HCT116 (cell line): ENCODE measurements at regions not wholly inside any gene's neighbourhood (a gene's known extent, or its start where the extent isn't known, plus 50 kb on each side); places are given as distances from the start of the nearest gene placed in this dataset.

Source experiments
- ATAC-seq: fragments of 200-7000 bp; cut with Tn5 transposase; 2 replicates; pipeline ENCODE4 v1.9.1; 2020; ENCODE audit warnings: mild to moderate bottlenecking, moderate library complexity
- BruUV-seq: library from RNA; stranded (reverse); fragments of 400-500 nt; replicated peaks from 2 replicates; lab custom pipeline; 2021; lab: Mats Ljungman, UMichigan
- CTCF ChIA-PET: fragments of 300-600 bp; sonication (Branson Sonifier 250); formaldehyde crosslinking; loops from one replicate; lab custom pipeline; 2021; ENCODE audit warnings: antibody characterized with exemption; lab: Charles Lee
- POLR2A ChIA-PET: fragments of 300-600, 350-600 bp; sonication (Branson Sonifier 250); formaldehyde crosslinking; loops from one replicate; lab custom pipeline; 2021; ENCODE audit warnings: antibody characterized with exemption; lab: Charles Lee
- RAD21 ChIA-PET, 2 experiments: fragments of 300-600 bp; sonication (Branson Sonifier 250); formaldehyde crosslinking; loops; one replicate each; lab custom pipeline; 2023; ENCODE audit warnings: low total read pairs in 2 of 2; ENCODE audit not compliant: uncharacterized antibody in 2 of 2, unreplicated experiment in 2 of 2, low non-redundant PET in 1 of 2; lab: Charles Lee
- DNase-seq: peaks from one replicate; pipeline ENCODE4 v3.0.0-alpha.2; 2010; ENCODE audit warnings: low read depth, low spot score
- H2AFZ ChIP-seq: fragments of 200-600 bp; shearing (Covaris generic), sonication (generic); 2 replicates; pipeline ENCODE4 v1.6.1; 2017; ENCODE audit warnings: low read depth, mixed run types, mixed read lengths, antibody characterized with exemption, low read length; ENCODE audit not compliant: poor library complexity, severe bottlenecking
- H3K27ac ChIP-seq: 2 replicates; pipeline ENCODE4 v1.5.1; 2012; ENCODE audit warnings: low read depth, low read length
- H3K27me3 ChIP-seq: fragments of 200-600 bp; sonication (generic); 2 replicates; pipeline ENCODE4 v1.6.1; 2016; ENCODE audit warnings: mixed run types, low read length, mixed read lengths; ENCODE audit not compliant: insufficient read depth
- H3K36me3 ChIP-seq, 2 experiments: fragments of 200-500 bp in 1 of 2; fragments of 200-600 bp in 1 of 2; sonication (Bioruptor generic) in 1 of 2; sonication (generic) in 1 of 2; 2 replicates each; pipeline versions ENCODE4 v1.5.1 to v1.6.1; 2014 to 2016; ENCODE audit warnings: low read length in 2 of 2, inconsistent platforms in 1 of 2, mixed read lengths in 1 of 2, mixed run types in 1 of 2; ENCODE audit not compliant: insufficient read depth in 2 of 2, control insufficient read depth in 1 of 2
- H3K4me1 ChIP-seq, 2 experiments: fragments of 200-600 bp in 1 of 2; sonication (generic) in 1 of 2; 2 replicates each; pipeline versions ENCODE4 v1.5.1 to v1.6.1; 2012 to 2017; ENCODE audit warnings: low read length in 2 of 2, inconsistent platforms in 1 of 2, mild to moderate bottlenecking in 1 of 2, mixed read lengths in 1 of 2, mixed run types in 1 of 2, moderate library complexity in 1 of 2; ENCODE audit not compliant: insufficient read depth in 2 of 2, control insufficient read depth in 1 of 2
- H3K4me2 ChIP-seq: fragments of 200-600 bp; sonication (generic); 2 replicates; pipeline ENCODE4 v1.6.1; 2017; ENCODE audit warnings: mixed run types, low read length, mixed read lengths
- H3K4me3 ChIP-seq, 2 experiments: fragments of 200-600 bp in 1 of 2; sonication (generic) in 1 of 2; replicated peaks in 1 of 2; 2 replicates each; pipeline ENCODE4 v1.5.1; 2011 to 2016; ENCODE audit warnings: low read length in 2 of 2, control low read depth in 1 of 2, low read depth in 1 of 2, mild to moderate bottlenecking in 1 of 2, mixed read lengths in 1 of 2, mixed run types in 1 of 2
- H3K79me2 ChIP-seq: fragments of 200-600 bp; sonication (generic); 2 replicates; pipeline ENCODE4 v1.6.1; 2017; ENCODE audit warnings: mild to moderate bottlenecking, mixed run types, low read length, moderate library complexity, mixed read lengths; ENCODE audit not compliant: insufficient read depth
- H3K9ac ChIP-seq: fragments of 200-600 bp; sonication (generic); 2 replicates; pipeline ENCODE4 v1.6.1; 2016; ENCODE audit warnings: low read length, mixed read lengths
- H3K9me2 ChIP-seq: fragments of 200-600 bp; sonication (generic), shearing (Covaris generic); 2 replicates; pipeline ENCODE4 v1.6.1; 2017; ENCODE audit warnings: mixed run types, mild to moderate bottlenecking, moderate library complexity; ENCODE audit not compliant: insufficient read depth
- H3K9me3 ChIP-seq, 2 experiments: fragments of 200-500 bp in 1 of 2; fragments of 200-600 bp in 1 of 2; sonication (Bioruptor generic) in 1 of 2; sonication (generic) in 1 of 2; 2 replicates each; pipeline ENCODE4 v1.6.1; 2014 to 2017; ENCODE audit warnings: low read length in 2 of 2, mixed read lengths in 2 of 2, inconsistent platforms in 1 of 2, low read depth in 1 of 2, mild to moderate bottlenecking in 1 of 2, mixed run types in 1 of 2, moderate library complexity in 1 of 2; ENCODE audit not compliant: control insufficient read depth in 1 of 2, insufficient read depth in 1 of 2
- H4K20me1 ChIP-seq: fragments of 200-600 bp; sonication (generic), shearing (Covaris generic); 2 replicates; pipeline ENCODE4 v1.6.1; 2017; ENCODE audit warnings: mixed run types, mild to moderate bottlenecking, moderate library complexity; ENCODE audit not compliant: insufficient read depth
- ATF3 ChIP-seq: IDR thresholded peaks from 2 replicates; pipeline ENCODE4 v1.6.1; 2012
- CBX3 ChIP-seq: IDR thresholded peaks from 2 replicates; pipeline ENCODE4 v1.6.1; 2012; ENCODE audit warnings: low read depth
- SRF ChIP-seq: IDR thresholded peaks from 2 replicates; pipeline ENCODE4 v1.6.1; 2012; ENCODE audit warnings: low read depth
- ZNF274 ChIP-seq: fragments of 200-500 bp; sonication (Bioruptor generic); IDR thresholded peaks from 2 replicates; pipeline ENCODE4 v1.6.1; 2014; ENCODE audit warnings: mild to moderate bottlenecking, low read depth, low read length, inconsistent platforms
- intact Hi-C: fragments of 100-400 bp; cut with micrococcal nuclease; formaldehyde crosslinking; loops from 2 replicates; pipeline ENCODE4 v1.10.0; 2022

- CTCF ChIA-PET: no interaction called here
- Histone ChIP-seq H3K79me2 (no peaks in the 10 kb centered on the region), H3K4me3 (no peak overlapping the region), H3K9me3 (no peaks in the 10 kb centered on the region), H3K4me1 (no peaks in the 10 kb centered on the region), H3K4me2 (no peak overlapping the region), H2AFZ (no peak overlapping the region), H3K9me2 (no peaks in the 10 kb centered on the region), H3K27me3 (0 out of 2 replicates have a peak, but pooled peaks cover 6% of the 10 kb centered on the region), H3K36me3 (no peaks in the 10 kb centered on the region), H3K9ac (no peak overlapping the region), H4K20me1 (no peaks in the 10 kb centered on the region), H3K27ac (no peak overlapping the region)
- intact Hi-C loops: no loop called here
- POLR2A ChIA-PET: no interaction called here
- DNase-seq (no peak), ATAC-seq (no peak)
- no TSS peak for BruUV-seq
- TF ChIP-seq ATF3: no peak
- RAD21 ChIA-PET: no interaction called here
Measured at GRCh38 chr3:135646873-135647272, 318.7 kb upstream of the PPP2R3A start.

GRCh38 chr3:135649361-135649760 is 316.2 kb upstream of the PPP2R3A start:
- H3K27ac ChIP-seq: no peak overlapping the region
- ATAC-seq: no peak
- no peak overlapping the region for H2AFZ ChIP-seq
- ChIA-PET RAD21 (no interaction called here), POLR2A (no interaction called here), CTCF (no interaction called here)
- no peak overlapping the region for H3K9ac ChIP-seq
- no peaks in the 10 kb centered on the region for H3K4me1 ChIP-seq
- TF ChIP-seq SRF (no peak), ATF3 (no peak), ZNF274 (no peak), CBX3 (no peak)
- no peaks in the 10 kb centered on the region for H3K9me3 ChIP-seq
- intact Hi-C loops: no loop called here
- peaks cover 11% of the 10 kb centered on the region; the same call in 1 of the 2 replicates for H3K27me3 ChIP-seq
- no peak for DNase-seq
- no peaks in the 10 kb centered on the region for H3K36me3 ChIP-seq
- no peaks in the 10 kb centered on the region for H3K9me2 ChIP-seq
- BruUV-seq: no TSS peak
- H3K79me2 ChIP-seq: no peaks in the 10 kb centered on the region
- H3K4me3 ChIP-seq: no peak overlapping the region
- H3K4me2 ChIP-seq: no peak overlapping the region
- no peaks in the 10 kb centered on the region for H4K20me1 ChIP-seq
